K562 (cell line): ENCODE measurements at regions not wholly inside any gene's neighbourhood (a gene's known extent, or its start where the extent isn't known, plus 50 kb on each side); places are given as distances from the start of the nearest gene placed in this dataset.

ENCODE experiments used
- ATAC-seq: fragments of 200-7000 bp; cut with Tn5 transposase; 3 replicates; pipeline ENCODE4 v1.9.1; 2020; ENCODE audit warnings: moderate library complexity
- BruUV-seq: library from RNA; stranded (reverse); fragments of 400-500 nt; replicated peaks from 2 replicates; lab custom pipeline; 2021; lab: Mats Ljungman, UMichigan
- CTCF ChIA-PET: fragments of 300-600 bp; formaldehyde crosslinking; extraction: SDS; loops from one replicate; lab custom pipeline; 2021; ENCODE audit warnings: low intra/inter-chr PET ratio; lab: Yijun Ruan, JAX
- POLR2A ChIA-PET: fragments of 300-600, 350-650 bp; sonication (Branson Sonifier 250); formaldehyde crosslinking; extraction: SDS; loops from one replicate; lab custom pipeline; 2021; ENCODE audit warnings: antibody characterized with exemption, inconsistent platforms; lab: Yijun Ruan, JAX
- DNase-seq, 4 experiments: peaks; one replicate each; pipeline versions ENCODE4 v3.0.0 to v3.0.0-alpha.2; 2011 to 2018; ENCODE audit warnings: low spot score in 3 of 4, mixed read lengths in 3 of 4; ENCODE audit errors: extremely low read depth in 1 of 4
- FAIRE-seq: peaks from 2 replicates; lab custom pipeline; 2011; peaks lifted over from hg19 to GRCh38; lab: Jason Lieb, UNC
- H2AFZ ChIP-seq: 2 replicates; pipeline ENCODE4 v1.6.0; 2011; ENCODE audit warnings: low read depth, low read length, control low read depth, inconsistent platforms
- H3K27ac ChIP-seq: fragments of 200-600 bp; 3 replicates; pipeline ENCODE4 v1.8.0; 2011; ENCODE audit warnings: low read depth, mild to moderate bottlenecking, control low read depth, inconsistent platforms, low read length, moderate library complexity, mixed read lengths; ENCODE audit errors: extremely low read depth
- H3K27me3 ChIP-seq, 2 experiments: fragments of 300-600 bp in 1 of 2; 2 replicates in 1 of 2; 3 replicates in 1 of 2; pipeline versions ENCODE4 v1.6.0 to v1.8.0; 2011; ENCODE audit warnings: inconsistent platforms in 2 of 2, low read length in 2 of 2, mild to moderate bottlenecking in 1 of 2, mixed read lengths in 1 of 2, moderate library complexity in 1 of 2; ENCODE audit not compliant: control insufficient read depth in 2 of 2, insufficient read depth in 2 of 2
- H3K36me3 ChIP-seq: fragments of 300-600 bp; 3 replicates; pipeline ENCODE4 v1.8.0; 2011; ENCODE audit warnings: mild to moderate bottlenecking, low read length, inconsistent platforms; ENCODE audit not compliant: control insufficient read depth, insufficient read depth
- H3K4me1 ChIP-seq, 2 experiments: fragments of 200-600 bp in 1 of 2; replicated peaks in 1 of 2; 2 replicates in 1 of 2; 3 replicates in 1 of 2; pipeline versions ENCODE4 v1.5.1 to v1.8.0; 2011; ENCODE audit warnings: inconsistent platforms in 2 of 2, low read length in 2 of 2, mild to moderate bottlenecking in 1 of 2, mixed read lengths in 1 of 2, moderate library complexity in 1 of 2; ENCODE audit not compliant: control insufficient read depth in 2 of 2, insufficient read depth in 2 of 2
- H3K4me2 ChIP-seq: 2 replicates; pipeline ENCODE4 v1.6.1; 2011; ENCODE audit warnings: low read length, control low read depth, inconsistent platforms, mixed read lengths; ENCODE audit not compliant: insufficient read depth
- H3K4me3 ChIP-seq: fragments of 200-600 bp; sonication (generic), shearing (Covaris generic); 2 replicates; pipeline ENCODE4 v1.5.1; 2016; ENCODE audit warnings: control low read depth, inconsistent platforms
- H3K79me2 ChIP-seq: fragments of 200-600 bp; 3 replicates; pipeline ENCODE4 v1.8.0; 2011; ENCODE audit warnings: low read length, inconsistent platforms; ENCODE audit not compliant: control insufficient read depth, insufficient read depth
- H3K9ac ChIP-seq, 2 experiments: 2 replicates each; pipeline versions ENCODE4 v1.6.0 to v1.6.1; 2011; ENCODE audit warnings: low read depth in 2 of 2, low read length in 2 of 2, control low read depth in 1 of 2, inconsistent platforms in 1 of 2, mild to moderate bottlenecking in 1 of 2, mixed read lengths in 1 of 2; ENCODE audit not compliant: insufficient read depth in 1 of 2
- H3K9me1 ChIP-seq: one replicate; pipeline ENCODE4 v1.6.0; 2011; ENCODE audit warnings: inconsistent platforms, mild to moderate bottlenecking, low read length, moderate library complexity; ENCODE audit not compliant: control insufficient read depth, insufficient read depth
- H3K9me3 ChIP-seq: replicated peaks from 2 replicates; pipeline ENCODE4 v1.5.1; 2011; ENCODE audit warnings: low read depth, low read length, inconsistent platforms; ENCODE audit not compliant: control insufficient read depth, insufficient read depth
- H4K20me1 ChIP-seq: replicated peaks from 2 replicates; pipeline ENCODE4 v1.6.1; 2011; ENCODE audit warnings: low read length, inconsistent platforms, mixed read lengths; ENCODE audit not compliant: control insufficient read depth, insufficient read depth
- ARID1B ChIP-seq: fragments of 450-650 bp; IDR thresholded peaks from 2 replicates; pipeline ENCODE4 v1.6.1; 2016; ENCODE audit warnings: antibody characterized with exemption, mild to moderate bottlenecking, inconsistent platforms
- CBFA2T3 ChIP-seq: fragments of 450-650 bp; IDR thresholded peaks from 2 replicates; pipeline ENCODE4 v1.6.1; 2017
- FOXJ3 ChIP-seq: sonication (generic); formaldehyde crosslinking; IDR thresholded peaks from 2 replicates; pipeline ENCODE4 v1.4.0; 2020; ENCODE audit warnings: mild to moderate bottlenecking, missing genetic modification reagents
- NFE2 ChIP-seq: IDR thresholded peaks from 2 replicates; pipeline ENCODE4 v1.6.1; 2014; ENCODE audit warnings: antibody characterized with exemption, low read depth
- RAD21 ChIP-seq, 2 experiments: fragments of 250-450 bp in 1 of 2; fragments of 450-650 bp in 1 of 2; sonication (Bioruptor Pico) in 1 of 2; formaldehyde crosslinking in 1 of 2; IDR thresholded peaks in 1 of 2; conservative IDR thresholded peaks in 1 of 2; 2 replicates each; pipeline versions ENCODE4 v1.4.0 to v1.8.0; 2020 to 2022; ENCODE audit warnings: mild to moderate bottlenecking in 2 of 2, moderate library complexity in 1 of 2
- XRCC4 ChIP-seq: IDR thresholded peaks from one replicate; pipeline ENCODE4 v1.6.1; 2011; ENCODE audit not compliant: insufficient read depth, insufficient read length; ENCODE audit errors: extremely low read depth
- WGBS: fragments of 100-300 bp; shearing (Covaris generic); methylation state at CpG from one replicate; pipeline ENCODE4 v1.1.6; 2016; ENCODE audit warnings: low coverage, mixed read lengths; ENCODE audit not compliant: insufficient coverage; ENCODE audit errors: missing lambda C conversion rate; 5-methylcytosine and 5-hydroxymethylcytosine counted together
- in situ Hi-C: fragments of 300-500 bp; cut with MboI; formaldehyde crosslinking; loops from 4 replicates; pipeline ENCODE4 v1.15.0; 2018; ENCODE audit warnings: inconsistent platforms, mixed read lengths
- intact Hi-C: fragments of 100-400 bp; cut with micrococcal nuclease; formaldehyde crosslinking; loops from 2 replicates; pipeline ENCODE4 v1.14.2; 2022
- TF ChIP-seq, protein P1 (sequence below): fragments of 250-450 bp; sonication (Bioruptor Pico); IDR thresholded peaks from 2 replicates; pipeline ENCODE4 v1.4.0; 2020
- TF ChIP-seq, protein P2 (sequence below): fragments of 450-650 bp; formaldehyde crosslinking; IDR thresholded peaks from 2 replicates; pipeline ENCODE4 v1.4.0; 2020; ENCODE audit warnings: mild to moderate bottlenecking, mixed read lengths

DNA sequence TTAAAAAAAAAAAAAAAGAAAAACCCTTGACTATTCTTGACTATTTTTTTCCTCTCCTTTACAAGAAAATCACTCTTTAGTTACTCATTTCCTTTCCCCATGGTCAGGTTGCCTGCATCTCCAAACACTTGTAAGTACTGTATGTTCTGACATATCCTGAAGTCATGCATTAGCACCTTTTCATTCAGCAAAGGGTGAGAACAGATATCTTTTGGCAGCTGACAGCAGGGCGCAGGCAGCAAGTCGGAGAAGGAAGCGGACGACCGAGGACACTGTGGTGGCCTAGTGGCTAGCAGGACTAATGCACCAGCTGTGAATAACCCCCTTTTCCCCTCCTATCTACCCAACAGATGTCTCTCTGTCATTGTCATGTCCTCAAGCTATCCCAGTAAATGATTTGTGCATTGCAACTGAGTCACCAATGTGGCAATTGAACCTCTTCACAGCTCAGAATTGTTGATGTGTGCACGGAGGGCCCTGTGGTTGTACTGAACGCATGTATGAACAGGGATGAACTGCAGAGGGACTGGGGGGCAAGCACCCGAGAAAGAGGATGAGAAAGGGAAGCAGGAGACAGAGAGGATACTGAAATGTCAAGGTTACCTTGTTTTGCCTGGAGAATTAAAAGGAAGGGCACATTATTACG, 996.0 kb upstream of the ARRDC3 start (continued):
- no peak for TF ChIP-seq RAD21 (CRISPR knock-in tag; conservative IDR thresholded peaks at IDR 0.05 in 1 of 2, IDR thresholded peaks at IDR 0.05 in 1 of 2)
- TF ChIP-seq CBFA2T3 = no peak

DNA sequence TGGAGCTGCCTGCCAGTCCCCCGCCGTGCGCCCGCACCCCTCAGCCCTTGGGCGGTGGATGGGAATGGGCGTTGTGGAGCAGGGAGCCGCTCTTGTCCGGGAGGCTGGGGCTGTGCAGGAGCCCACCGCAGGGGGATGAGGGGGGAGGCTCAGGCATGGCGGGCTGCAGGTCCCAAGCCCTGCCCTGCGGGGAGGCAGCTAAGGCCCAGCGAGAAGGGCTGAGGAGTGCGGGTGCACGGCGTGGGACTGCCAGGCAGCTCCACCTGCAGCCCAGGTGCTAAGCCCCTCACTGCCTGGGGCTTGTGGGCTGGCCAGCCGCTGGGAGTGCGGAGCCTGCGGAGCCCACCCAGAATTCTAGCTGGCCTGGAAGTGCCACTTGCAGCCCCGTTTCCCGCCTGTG, 991.7 kb upstream of the ARRDC3 start:
- H3K9me3 ChIP-seq = no peaks in the 10 kb centered on the region
- no peaks in the 10 kb centered on the region for H3K9me1 ChIP-seq
- H3K4me1 ChIP-seq = no peaks in the 10 kb centered on the region
- no TSS peak for BruUV-seq
- FAIRE-seq (no peak), DNase-seq (no peak), ATAC-seq (no peak)
- ChIA-PET POLR2A (no interaction called here), CTCF (no interaction called here)
- no peaks in the 10 kb centered on the region for H3K79me2 ChIP-seq
- H4K20me1 ChIP-seq = no peaks in the 10 kb centered on the region
- no peak overlapping the region for H3K4me2 ChIP-seq
- TF ChIP-seq XRCC4 (no peak), ARID1B (no peak), NFE2 (no peak), FOXJ3 (no peak)
- TF ChIP-seq, protein P1, sequence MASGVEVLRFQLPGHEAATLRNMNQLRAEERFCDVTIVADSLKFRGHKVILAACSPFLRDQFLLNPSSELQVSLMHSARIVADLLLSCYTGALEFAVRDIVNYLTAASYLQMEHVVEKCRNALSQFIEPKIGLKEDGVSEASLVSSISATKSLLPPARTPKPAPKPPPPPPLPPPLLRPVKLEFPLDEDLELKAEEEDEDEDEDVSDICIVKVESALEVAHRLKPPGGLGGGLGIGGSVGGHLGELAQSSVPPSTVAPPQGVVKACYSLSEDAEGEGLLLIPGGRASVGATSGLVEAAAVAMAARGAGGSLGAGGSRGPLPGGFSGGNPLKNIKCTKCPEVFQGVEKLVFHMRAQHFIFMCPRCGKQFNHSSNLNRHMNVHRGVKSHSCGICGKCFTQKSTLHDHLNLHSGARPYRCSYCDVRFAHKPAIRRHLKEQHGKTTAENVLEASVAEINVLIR (CRISPR knock-in tag) = no peak
- TF ChIP-seq, protein P2, sequence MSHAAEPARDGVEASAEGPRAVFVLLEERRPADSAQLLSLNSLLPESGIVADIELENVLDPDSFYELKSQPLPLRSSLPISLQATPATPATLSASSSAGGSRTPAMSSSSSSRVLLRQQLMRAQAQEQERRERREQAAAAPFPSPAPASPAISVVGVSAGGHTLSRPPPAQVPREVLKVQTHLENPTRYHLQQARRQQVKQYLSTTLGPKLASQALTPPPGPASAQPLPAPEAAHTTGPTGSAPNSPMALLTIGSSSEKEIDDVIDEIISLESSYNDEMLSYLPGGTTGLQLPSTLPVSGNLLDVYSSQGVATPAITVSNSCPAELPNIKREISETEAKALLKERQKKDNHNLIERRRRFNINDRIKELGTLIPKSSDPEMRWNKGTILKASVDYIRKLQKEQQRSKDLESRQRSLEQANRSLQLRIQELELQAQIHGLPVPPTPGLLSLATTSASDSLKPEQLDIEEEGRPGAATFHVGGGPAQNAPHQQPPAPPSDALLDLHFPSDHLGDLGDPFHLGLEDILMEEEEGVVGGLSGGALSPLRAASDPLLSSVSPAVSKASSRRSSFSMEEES (CRISPR knock-in tag) = no peak
- in situ Hi-C loops (no loop called here), intact Hi-C loops (no loop called here)
- no peak overlapping the region for H2AFZ ChIP-seq
- no peak overlapping the region for H3K27ac ChIP-seq
- H3K27me3 ChIP-seq = no peaks in the 10 kb centered on the region
- H3K9ac ChIP-seq = no peak overlapping the region
- WGBS = 0% methylated on average over 17 of the region's 20 CpGs
- H3K36me3 ChIP-seq = no peaks in the 10 kb centered on the region
- H3K4me3 ChIP-seq = no peak overlapping the region
